ES-I3 (cell line): ENCODE measurements at regions not wholly inside any gene's neighbourhood (a gene's known extent, or its start where the extent isn't known, plus 50 kb on each side); places are given as distances from the start of the nearest gene placed in this dataset.
"Not testable (repeated sequence)": the region's sequence is repeated elsewhere in the genome, so short reads cannot be mapped to it uniquely, and the experiment has no call there.

Experiments
- H3K36me3 ChIP-seq: 2 replicates; pipeline ENCODE4 v1.6.1; 2013; ENCODE audit warnings: mild to moderate bottlenecking, low read length, control low read depth, moderate library complexity; ENCODE audit not compliant: insufficient read depth
- H3K4me1 ChIP-seq: 2 replicates; pipeline ENCODE4 v1.6.1; 2013; ENCODE audit warnings: mild to moderate bottlenecking, control low read depth, low read length; ENCODE audit not compliant: insufficient read depth
- H3K9ac ChIP-seq: 2 replicates; pipeline ENCODE4 v1.6.1; 2013; ENCODE audit warnings: low read depth, mild to moderate bottlenecking, low read length, moderate library complexity
- H3K9me3 ChIP-seq: 2 replicates; pipeline ENCODE4 v1.6.1; 2013; ENCODE audit warnings: mild to moderate bottlenecking, low read length, moderate library complexity; ENCODE audit not compliant: control insufficient read depth, insufficient read depth

DNA sequence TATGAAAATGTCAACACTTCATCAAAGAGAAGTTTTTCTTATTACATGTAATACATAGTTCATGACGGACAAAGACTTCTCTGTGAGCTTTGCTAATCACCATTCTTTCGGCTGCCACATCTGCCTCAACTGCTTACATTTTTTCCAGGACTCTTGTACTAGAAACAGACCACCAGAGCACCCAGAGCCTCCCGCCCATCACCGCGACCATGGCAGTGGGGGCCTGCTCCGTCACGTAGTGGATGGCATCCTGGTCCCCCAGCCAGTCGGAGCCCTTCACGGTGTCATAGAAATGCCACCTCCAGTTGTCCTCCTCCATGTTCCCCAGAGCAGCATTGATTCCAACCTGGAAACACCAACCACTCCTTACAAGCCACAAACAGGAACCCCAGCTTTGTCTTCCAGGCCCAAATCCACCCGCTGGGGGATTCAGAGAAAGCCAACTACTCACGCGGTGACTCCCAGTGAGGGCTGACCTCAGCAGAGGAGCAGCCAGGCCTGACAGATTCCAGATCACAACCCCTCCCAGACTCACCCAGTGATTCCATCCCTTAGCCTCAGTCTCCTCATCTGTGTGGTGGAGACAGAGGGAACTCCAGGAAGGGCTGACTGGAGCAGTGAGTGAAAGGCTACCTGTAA, 76.2 kb upstream of the TNK2 start:
- H3K36me3 ChIP-seq, H3K9me3 ChIP-seq, H3K4me1 ChIP-seq, H3K9ac ChIP-seq: not testable (repeated sequence)

DNA sequence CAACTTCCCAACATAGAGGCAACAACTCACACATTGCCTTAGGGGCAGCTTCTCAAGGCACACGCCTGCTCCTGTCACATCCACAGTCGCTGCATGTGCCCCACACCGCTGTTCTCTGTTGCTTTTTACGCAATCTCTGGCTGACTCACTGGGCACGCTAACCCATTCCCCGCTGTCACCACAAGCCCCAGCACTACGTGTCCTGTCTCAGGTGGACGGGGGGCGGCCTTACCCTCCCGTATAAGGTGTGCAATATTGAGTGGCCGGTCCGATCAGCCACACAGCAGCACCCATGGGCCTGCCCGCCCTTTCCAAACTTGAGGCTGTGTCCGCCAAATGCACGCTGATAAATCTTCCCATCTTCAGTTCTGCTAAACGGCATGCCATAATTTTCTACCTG, 75.5 kb upstream of the TNK2 start:
- H3K36me3 ChIP-seq, H3K4me1 ChIP-seq, H3K9ac ChIP-seq, H3K9me3 ChIP-seq: not testable (repeated sequence)

DNA sequence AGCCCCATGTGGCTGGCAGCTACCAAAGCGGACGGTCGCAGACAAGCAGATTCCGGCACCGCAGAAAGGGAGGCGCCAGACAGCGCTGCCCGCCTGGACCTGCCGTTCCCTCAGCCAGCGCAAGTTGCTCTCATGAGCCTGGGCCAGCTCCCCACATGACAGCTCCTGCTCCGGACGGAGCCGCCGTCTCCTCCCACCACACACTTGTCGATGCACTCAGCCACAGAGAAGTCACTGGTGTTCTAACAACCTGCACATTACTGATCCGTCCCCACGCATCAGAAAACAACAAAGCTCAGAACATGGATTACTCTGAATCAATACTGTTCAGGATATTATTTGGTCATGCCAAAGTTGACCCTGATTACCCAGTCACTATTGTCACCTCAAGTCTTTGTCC, 74.4 kb upstream of the TNK2 start:
- H3K9ac ChIP-seq, H3K9me3 ChIP-seq, H3K36me3 ChIP-seq, H3K4me1 ChIP-seq: not testable (repeated sequence)

DNA sequence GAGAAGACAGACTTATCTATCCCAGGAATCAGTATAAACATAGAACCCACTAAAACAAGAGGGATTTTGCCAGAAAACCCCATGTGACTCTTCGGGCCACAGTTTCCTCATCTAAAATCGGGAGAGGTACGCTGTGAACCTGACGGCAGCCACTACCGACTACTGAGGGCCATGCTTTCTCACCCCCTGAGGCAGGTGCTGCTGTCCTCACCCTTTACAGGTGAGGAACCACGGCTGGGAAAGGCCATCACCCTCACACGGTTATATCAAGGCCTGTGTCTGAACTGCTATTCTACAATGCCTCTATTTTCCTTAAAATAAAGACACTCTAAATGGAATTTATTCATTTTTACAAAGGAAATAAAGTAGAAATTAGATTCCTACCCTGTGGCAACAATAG, 73.4 kb upstream of the TNK2 start:
- not testable (repeated sequence) for H3K9me3 ChIP-seq, H3K36me3 ChIP-seq, H3K9ac ChIP-seq, H3K4me1 ChIP-seq

DNA sequence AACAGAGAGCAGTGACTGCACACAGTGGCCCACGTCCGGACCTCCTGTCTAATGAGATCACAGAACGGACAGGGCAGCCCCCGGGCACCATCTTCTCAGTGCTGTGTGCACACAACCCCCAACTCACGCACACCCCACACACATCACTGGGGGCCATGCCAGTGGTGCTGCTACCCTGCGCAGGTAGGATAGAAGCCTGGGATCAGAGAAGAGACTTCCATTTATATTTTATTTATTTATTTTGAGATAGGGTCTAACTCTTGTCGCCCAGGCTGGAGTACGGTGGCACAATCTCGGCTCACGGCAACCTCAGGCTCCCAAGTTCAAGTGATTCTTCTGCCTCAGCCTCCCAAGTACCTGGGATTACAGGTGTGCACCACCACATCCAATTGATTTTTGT, 71.5 kb upstream of the TNK2 start:
- not testable (repeated sequence) for H3K4me1 ChIP-seq, H3K9me3 ChIP-seq, H3K36me3 ChIP-seq, H3K9ac ChIP-seq

DNA sequence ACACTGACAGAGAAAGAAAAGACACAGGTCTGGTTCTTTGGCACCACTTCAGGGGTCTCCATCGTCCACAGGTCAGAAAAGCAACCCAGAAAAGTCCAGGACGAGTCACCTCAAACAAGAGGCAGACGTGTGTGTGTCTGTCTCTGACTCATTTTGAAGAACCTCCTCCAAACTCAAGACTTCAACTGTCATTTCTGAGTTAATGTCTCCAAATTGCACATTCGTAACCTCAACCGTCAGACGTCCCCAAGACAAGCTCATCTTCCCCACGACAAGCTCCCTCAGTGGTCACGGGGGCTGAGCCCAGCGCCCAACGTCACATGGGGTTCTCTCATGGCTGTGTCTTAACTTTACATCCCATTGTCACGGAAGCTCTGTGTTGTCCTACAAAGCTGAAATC, 70.2 kb upstream of the TNK2 start:
- not testable (repeated sequence) for H3K4me1 ChIP-seq, H3K9ac ChIP-seq, H3K9me3 ChIP-seq, H3K36me3 ChIP-seq

DNA sequence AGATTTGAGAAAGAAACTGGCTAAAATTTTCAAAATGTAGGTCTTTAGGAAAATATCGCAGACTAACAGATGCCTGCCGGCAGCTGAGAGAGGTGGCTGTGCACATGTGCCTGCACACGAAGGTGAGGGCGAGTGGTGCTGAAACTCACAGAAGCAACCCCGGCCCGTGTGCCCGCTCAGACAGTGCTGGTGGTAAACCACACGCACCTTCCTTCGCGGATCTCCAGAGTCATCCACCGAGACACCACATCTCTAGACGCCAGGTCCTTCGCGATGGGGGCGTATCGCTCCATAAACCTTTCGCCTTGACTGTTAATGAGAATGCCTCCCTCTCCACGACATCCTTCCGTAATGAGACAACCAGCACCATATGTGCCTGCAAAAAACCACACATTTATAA, 68.5 kb upstream of the TNK2 start:
- not testable (repeated sequence) for H3K9ac ChIP-seq, H3K36me3 ChIP-seq, H3K9me3 ChIP-seq, H3K4me1 ChIP-seq

DNA sequence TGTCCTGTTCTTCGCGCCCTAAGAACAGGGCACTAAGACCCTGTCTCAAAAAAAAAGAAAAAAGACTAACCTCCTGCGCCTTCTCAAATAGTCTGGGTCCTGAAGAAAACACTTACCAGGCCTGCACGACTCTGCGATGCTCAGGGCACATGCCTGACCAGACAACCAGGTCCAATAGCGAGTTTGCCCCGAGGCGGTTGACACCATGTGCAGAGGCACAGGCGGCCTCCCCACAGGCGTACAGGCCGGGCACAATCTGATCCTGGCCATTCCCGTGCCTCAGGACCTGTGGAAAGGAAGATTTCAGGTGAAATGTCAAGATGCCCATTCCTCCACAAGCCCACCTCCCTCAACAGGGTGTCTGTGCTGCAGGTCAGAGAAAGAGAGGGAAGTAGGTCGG, 65.9 kb upstream of the TNK2 start:
- not testable (repeated sequence) for H3K4me1 ChIP-seq, H3K9ac ChIP-seq, H3K9me3 ChIP-seq
- peaks cover 21% of the 10 kb centered on the region for H3K36me3 ChIP-seq

DNA sequence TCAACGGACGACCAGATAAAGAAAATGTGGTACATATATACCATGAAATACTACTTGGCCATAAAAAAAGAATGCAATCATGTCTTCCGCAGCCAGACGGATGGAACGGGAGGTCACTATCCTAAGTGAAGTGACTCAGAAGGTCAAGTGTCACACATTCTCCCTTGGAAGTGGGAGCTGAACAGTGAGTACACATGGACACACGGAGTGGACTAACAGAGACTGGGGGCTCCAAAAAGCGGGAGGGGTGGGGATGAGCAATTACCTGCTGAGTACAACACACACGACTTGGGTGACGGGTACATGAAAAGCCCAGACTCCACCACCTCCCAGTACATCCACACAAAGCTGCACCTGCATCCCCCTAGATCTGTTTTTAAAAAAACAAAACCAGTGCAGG, 62.5 kb upstream of the TNK2 start:
- H3K36me3 ChIP-seq, result peaks cover 22% of the 10 kb centered on the region
- not testable (repeated sequence) for H3K9ac ChIP-seq, H3K4me1 ChIP-seq, H3K9me3 ChIP-seq

DNA sequence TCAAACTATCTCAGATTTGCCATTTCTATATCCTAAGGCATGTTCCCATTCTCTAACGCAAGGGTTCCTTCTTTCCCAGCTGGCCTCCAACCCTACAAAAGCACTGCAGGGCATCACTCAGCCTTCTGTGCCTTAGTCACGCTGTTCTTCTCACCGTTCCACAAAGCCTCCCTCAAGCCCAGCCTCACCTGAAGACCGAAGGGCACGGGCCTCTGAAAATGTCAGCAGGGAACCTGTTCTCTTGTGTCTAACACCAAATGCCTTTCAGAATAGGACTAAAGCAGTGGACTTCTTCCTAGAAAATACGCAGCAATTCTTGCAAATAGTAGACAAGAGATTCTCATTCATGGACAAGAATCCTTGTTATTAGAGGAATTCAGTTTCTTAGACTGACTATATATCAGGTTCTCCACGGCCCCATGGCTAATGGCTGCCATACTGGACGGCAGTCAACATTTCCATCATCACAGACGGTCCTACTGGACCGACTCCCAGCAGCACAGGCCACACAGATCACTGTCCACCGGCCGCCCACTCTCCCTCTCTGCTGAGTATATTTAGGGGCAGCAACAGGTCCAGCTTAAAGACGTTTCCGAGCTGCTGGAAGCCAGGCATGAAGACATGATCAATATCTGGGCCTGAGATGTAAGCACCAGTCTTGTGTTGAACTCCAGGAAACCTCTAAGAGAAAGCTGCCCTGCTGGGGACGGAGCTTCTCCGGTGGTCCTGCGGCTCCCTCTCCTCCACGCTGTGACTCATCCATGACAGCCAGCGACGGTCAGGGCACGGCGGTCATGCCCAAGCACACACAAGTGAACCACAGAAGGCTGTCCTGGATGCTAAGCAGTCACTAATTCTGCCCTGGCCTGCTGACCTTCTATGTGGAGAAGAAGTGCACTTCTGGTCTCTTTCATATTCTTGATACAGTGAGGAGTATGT, 61.8 kb upstream of the TNK2 start:
- not testable (repeated sequence) for H3K4me1 ChIP-seq, H3K9ac ChIP-seq, H3K9me3 ChIP-seq
- H3K36me3 ChIP-seq, result peaks cover 22% of the 10 kb centered on the region

DNA sequence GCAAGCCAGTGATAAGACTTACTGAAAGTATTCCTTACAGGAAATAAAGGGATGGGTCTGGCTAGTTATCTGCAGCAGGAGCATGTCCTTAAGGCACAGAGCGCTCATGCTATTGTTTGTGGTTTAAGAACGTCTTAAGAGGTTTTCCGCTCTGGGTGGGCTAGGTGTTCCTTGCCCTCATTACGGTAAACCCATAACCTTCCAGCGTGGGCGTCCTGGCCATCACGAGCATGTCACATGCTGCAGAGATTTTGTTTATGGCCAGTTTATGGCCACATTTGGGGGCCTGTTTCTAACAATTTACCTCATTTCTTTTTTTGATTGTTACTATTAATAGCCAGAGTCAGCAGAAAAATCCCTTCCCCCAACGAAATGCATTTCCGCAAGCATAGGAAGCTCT, 61.0 kb upstream of the TNK2 start:
- H3K4me1 ChIP-seq, H3K9ac ChIP-seq, H3K9me3 ChIP-seq: not testable (repeated sequence)
- peaks cover 22% of the 10 kb centered on the region for H3K36me3 ChIP-seq

DNA sequence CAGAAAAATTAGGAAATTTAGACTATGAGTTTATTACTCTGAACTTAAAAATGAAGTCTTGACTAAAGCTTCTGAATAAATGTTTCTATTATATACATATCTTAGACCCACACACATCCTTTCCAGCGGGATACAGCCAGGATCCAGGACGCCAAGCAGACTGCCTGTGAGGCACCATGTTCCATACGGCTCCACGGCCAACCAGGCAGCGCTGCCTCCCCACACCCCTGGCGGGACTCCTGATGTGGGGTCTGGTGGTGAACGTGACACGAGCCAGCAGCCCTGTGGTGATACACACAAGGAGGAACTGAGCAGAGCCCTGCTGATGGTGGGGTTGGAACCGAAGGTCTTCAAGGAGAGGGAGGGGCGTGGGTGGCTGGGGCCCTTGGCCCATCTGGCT, 59.8 kb upstream of the TNK2 start:
- H3K36me3 ChIP-seq, result peaks cover 19% of the 10 kb centered on the region

DNA sequence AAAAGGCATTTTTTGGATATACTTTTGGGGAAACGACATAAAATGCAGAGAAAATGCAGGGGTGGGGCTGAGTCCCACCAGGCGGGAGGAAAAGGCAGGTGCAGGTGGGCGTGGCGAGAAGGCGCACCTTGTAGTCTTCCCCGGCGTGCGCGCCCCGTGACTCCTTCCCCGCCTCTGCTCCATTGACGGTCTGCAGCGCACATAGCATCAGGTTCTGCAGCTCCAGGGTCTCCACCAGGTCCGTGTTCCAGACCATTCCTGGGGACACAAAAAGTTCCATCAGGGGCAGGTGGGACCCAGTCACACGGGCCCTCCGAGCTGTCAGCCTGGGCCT, 59.0 kb upstream of the TNK2 start:
- peaks cover 19% of the 10 kb centered on the region for H3K36me3 ChIP-seq
- H3K9me3 ChIP-seq, H3K4me1 ChIP-seq, H3K9ac ChIP-seq: not testable (repeated sequence)

More for the DNA sequence above, 59.8 kb upstream of the TNK2 start:
- not testable (repeated sequence) for H3K9me3 ChIP-seq, H3K9ac ChIP-seq, H3K4me1 ChIP-seq

DNA sequence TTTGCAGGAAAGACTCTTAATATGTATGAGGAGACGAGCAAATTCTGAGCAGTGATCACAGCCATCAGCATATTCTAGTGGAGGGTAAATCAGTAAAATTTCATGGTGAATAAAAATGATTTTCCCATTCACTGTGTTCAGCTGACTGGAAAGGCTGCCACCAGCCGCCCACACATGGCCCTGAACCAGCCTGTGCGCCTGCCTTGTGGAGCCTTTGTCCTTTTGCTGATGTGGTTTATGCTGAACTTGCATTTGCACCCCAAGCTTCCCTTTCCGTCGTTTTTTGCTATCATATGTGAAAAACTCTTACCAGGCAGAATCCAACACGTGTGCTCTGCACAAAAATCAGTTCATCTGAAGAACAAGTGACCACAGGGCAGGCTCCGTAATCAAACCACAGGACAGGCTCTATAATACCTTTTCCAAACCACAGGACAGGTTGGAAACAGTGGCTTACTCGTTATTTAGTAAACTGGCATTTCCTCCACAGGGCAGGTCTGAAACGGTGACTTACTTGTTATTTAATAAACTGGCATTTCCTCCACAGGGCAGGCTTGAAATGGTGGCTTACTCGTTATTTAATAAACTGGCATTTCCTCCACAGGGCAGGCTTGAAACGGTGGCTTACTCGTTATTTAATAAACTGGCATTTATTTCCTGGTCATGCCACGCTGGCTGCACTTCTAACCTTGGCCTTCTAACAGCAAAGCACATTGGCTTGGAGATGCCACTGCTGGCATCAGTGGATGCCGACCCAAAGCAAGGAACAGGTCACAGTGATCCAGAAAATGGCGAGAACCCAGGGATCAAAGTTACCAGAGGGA, 58.4 kb upstream of the TNK2 start:
- not testable (repeated sequence) for H3K4me1 ChIP-seq, H3K9me3 ChIP-seq, H3K9ac ChIP-seq
- peaks cover 19% of the 10 kb centered on the region for H3K36me3 ChIP-seq

DNA sequence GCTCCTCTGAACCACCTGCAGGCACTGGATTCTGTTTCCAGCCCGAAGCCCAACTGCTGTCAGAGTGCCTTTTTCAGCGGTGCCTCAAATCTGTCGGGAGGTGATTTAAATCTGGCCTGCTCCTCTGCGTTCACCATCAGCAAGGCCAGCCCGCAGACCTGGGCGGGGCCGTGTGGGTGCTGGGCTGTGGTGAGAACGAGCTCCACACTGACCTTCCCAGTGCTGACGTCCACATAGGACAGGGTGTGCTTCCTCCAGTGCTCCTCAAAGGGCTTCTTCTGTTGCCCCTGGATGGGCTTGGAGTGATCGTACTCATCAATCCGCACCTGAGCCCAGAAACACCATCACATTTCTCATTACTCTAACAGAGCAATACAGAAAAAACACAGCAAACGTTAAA, 56.9 kb upstream of the TNK2 start:
- not testable (repeated sequence) for H3K9ac ChIP-seq, H3K36me3 ChIP-seq, H3K9me3 ChIP-seq, H3K4me1 ChIP-seq
